Hepatocyte (in vitro differentiated cells): ENCODE measurements at regions not wholly inside any gene's neighbourhood (a gene's known extent, or its start where the extent isn't known, plus 50 kb on each side); places are given as distances from the start of the nearest gene placed in this dataset.

Source experiments
- EZH2 ChIP-seq: fragments of 200-600 bp; sonication (generic); IDR thresholded peaks from 2 replicates; pipeline ENCODE4 v1.6.1; 2016; ENCODE audit warnings: antibody characterized with exemption, mild to moderate bottlenecking, borderline replicate concordance
- TF ChIP-seq, protein P1 (sequence below): fragments of 200-600 bp; sonication (generic); IDR thresholded peaks from 2 replicates; pipeline ENCODE4 v1.5.1; 2016; ENCODE audit warnings: antibody characterized with exemption, mild to moderate bottlenecking; ENCODE audit not compliant: poor library complexity

DNA sequence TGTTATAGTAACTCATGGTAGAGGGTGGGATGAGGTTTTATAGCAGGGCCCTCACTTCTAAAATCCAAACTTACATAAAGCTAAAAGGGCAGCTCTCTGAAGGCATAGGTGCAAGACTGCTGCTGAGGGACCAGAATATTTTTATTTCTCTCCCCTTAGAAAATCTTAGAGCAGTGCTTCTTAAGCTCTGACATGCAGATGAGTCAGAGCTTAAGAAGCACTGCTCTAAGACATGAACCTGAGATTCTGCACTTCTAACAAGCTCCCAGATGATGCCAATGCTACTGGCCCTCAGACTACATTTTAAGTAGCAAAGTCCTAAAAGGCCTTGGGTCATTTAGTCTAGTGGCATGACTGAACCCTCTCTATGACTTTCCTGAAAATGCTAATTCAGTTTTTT, 97.6 kb upstream of the SPRY4 start:
- TF ChIP-seq, protein P1, sequence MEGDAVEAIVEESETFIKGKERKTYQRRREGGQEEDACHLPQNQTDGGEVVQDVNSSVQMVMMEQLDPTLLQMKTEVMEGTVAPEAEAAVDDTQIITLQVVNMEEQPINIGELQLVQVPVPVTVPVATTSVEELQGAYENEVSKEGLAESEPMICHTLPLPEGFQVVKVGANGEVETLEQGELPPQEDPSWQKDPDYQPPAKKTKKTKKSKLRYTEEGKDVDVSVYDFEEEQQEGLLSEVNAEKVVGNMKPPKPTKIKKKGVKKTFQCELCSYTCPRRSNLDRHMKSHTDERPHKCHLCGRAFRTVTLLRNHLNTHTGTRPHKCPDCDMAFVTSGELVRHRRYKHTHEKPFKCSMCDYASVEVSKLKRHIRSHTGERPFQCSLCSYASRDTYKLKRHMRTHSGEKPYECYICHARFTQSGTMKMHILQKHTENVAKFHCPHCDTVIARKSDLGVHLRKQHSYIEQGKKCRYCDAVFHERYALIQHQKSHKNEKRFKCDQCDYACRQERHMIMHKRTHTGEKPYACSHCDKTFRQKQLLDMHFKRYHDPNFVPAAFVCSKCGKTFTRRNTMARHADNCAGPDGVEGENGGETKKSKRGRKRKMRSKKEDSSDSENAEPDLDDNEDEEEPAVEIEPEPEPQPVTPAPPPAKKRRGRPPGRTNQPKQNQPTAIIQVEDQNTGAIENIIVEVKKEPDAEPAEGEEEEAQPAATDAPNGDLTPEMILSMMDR, result no peak
- no peak for TF ChIP-seq EZH2
